Neural cell (in vitro differentiated cells): ENCODE measurements at regions not wholly inside any gene's neighbourhood (a gene's known extent, or its start where the extent isn't known, plus 50 kb on each side); places are given as distances from the start of the nearest gene placed in this dataset.

Experiments
- H2AFZ ChIP-seq: fragments of 200-600, 300-800 bp; sonication (generic), shearing (Covaris generic); 2 replicates; pipeline ENCODE4 v1.6.0; 2014; ENCODE audit warnings: low read depth, mild to moderate bottlenecking, antibody characterized with exemption, low read length, moderate library complexity
- H3F3A ChIP-seq: fragments of 200-600 bp; shearing (Covaris generic); 2 replicates; pipeline ENCODE4 v1.6.1; 2016; ENCODE audit warnings: mild to moderate bottlenecking, moderate library complexity, mixed read lengths, antibody characterized with exemption, low read length; ENCODE audit not compliant: insufficient read depth, poor library complexity, severe bottlenecking
- H3K27ac ChIP-seq: fragments of 200-600, 300-800 bp; sonication (generic), shearing (Covaris generic); 2 replicates; pipeline ENCODE4 v1.5.1; 2014; ENCODE audit warnings: mild to moderate bottlenecking, low read length, moderate library complexity
- H3K27me3 ChIP-seq: fragments of 300-800, 200-600 bp; sonication (generic), shearing (Covaris generic); 2 replicates; pipeline ENCODE4 v1.6.0; 2014; ENCODE audit warnings: mild to moderate bottlenecking, low read depth, low read length, moderate library complexity; ENCODE audit not compliant: insufficient read depth
- H3K36me3 ChIP-seq: fragments of 300-800, 200-600 bp; sonication (generic), shearing (Covaris generic); 2 replicates; pipeline ENCODE4 v1.5.1; 2014; ENCODE audit warnings: mild to moderate bottlenecking, antibody characterized with exemption, low read length, moderate library complexity; ENCODE audit not compliant: insufficient read depth
- H3K4me2 ChIP-seq: fragments of 300-800, 200-600 bp; sonication (generic), shearing (Covaris generic); 2 replicates; pipeline ENCODE4 v1.6.0; 2014; ENCODE audit warnings: mild to moderate bottlenecking, low read length
- H3K4me3 ChIP-seq: fragments of 300-800, 200-600 bp; sonication (generic), shearing (Covaris generic); 2 replicates; pipeline ENCODE4 v1.5.1; 2014; ENCODE audit warnings: mild to moderate bottlenecking, low read length, moderate library complexity
- H3K79me2 ChIP-seq: fragments of 200-600 bp; shearing (Covaris generic); replicated peaks from 2 replicates; pipeline ENCODE4 v1.6.0; 2014; ENCODE audit warnings: mild to moderate bottlenecking, low read length, moderate library complexity; ENCODE audit not compliant: insufficient read depth
- H3K9ac ChIP-seq: fragments of 300-800, 200-600 bp; sonication (generic), shearing (Covaris generic); 2 replicates; pipeline ENCODE4 v1.6.1; 2016; ENCODE audit warnings: mild to moderate bottlenecking, low read length, mixed read lengths
- H3K9me2 ChIP-seq: fragments of 200-600 bp; shearing (Covaris generic); 2 replicates; pipeline ENCODE4 v1.6.1; 2016; ENCODE audit warnings: mild to moderate bottlenecking, low read length, mixed read lengths; ENCODE audit not compliant: insufficient read depth
- H3K9me3 ChIP-seq: fragments of 200-600, 300-800 bp; sonication (generic), shearing (Covaris generic); 2 replicates; pipeline ENCODE4 v1.6.1; 2016; ENCODE audit warnings: mild to moderate bottlenecking, mixed run types, low read length, moderate library complexity, mixed read lengths
- H4K20me1 ChIP-seq: fragments of 200-600 bp; shearing (Covaris generic); 2 replicates; pipeline ENCODE4 v1.6.1; 2016; ENCODE audit warnings: mild to moderate bottlenecking, mixed run types; ENCODE audit not compliant: insufficient read depth
- CTCF ChIP-seq: fragments of 450-650 bp; IDR thresholded peaks from 2 replicates; pipeline ENCODE4 v1.5.1; 2014; ENCODE audit warnings: antibody characterized with exemption, mild to moderate bottlenecking, moderate library complexity; ENCODE audit not compliant: poor library complexity, severe bottlenecking
- EP300 ChIP-seq: fragments of 450-650 bp; conservative IDR thresholded peaks from 2 replicates; pipeline ENCODE4 v1.6.1; 2014; ENCODE audit warnings: antibody characterized with exemption, mild to moderate bottlenecking, moderate library complexity; ENCODE audit not compliant: poor library complexity, severe bottlenecking
- EZH2 ChIP-seq: fragments of 200-600, 300-800 bp; shearing (Covaris generic), sonication (generic); IDR thresholded peaks from 2 replicates; pipeline ENCODE4 v1.6.1; 2014; ENCODE audit warnings: antibody characterized with exemption, low read length, borderline replicate concordance, mild to moderate bottlenecking; ENCODE audit not compliant: insufficient read depth, poor library complexity, severe bottlenecking
- MXI1 ChIP-seq: fragments of 450-650 bp; conservative IDR thresholded peaks from 2 replicates; pipeline ENCODE4 v1.6.1; 2014; ENCODE audit warnings: antibody characterized with exemption, mild to moderate bottlenecking; ENCODE audit not compliant: poor library complexity, severe bottlenecking
- POLR2AphosphoS5 ChIP-seq: IDR thresholded peaks from 2 replicates; pipeline ENCODE4 v1.6.1; 2012
- RAD21 ChIP-seq: fragments of 450-650 bp; conservative IDR thresholded peaks from 2 replicates; pipeline ENCODE4 v1.6.1; 2014; ENCODE audit warnings: antibody characterized with exemption, mild to moderate bottlenecking, moderate library complexity
- REST ChIP-seq: IDR thresholded peaks from 2 replicates; pipeline ENCODE4 v1.6.1; 2012; ENCODE audit warnings: borderline replicate concordance
- SMC3 ChIP-seq: fragments of 450-650 bp; conservative IDR thresholded peaks from 2 replicates; pipeline ENCODE4 v1.6.1; 2014; ENCODE audit warnings: antibody characterized with exemption, mild to moderate bottlenecking, moderate library complexity; ENCODE audit not compliant: poor library complexity
- TAF1 ChIP-seq: IDR thresholded peaks from 2 replicates; pipeline ENCODE4 v1.6.1; 2012; ENCODE audit warnings: low read depth

DNA sequence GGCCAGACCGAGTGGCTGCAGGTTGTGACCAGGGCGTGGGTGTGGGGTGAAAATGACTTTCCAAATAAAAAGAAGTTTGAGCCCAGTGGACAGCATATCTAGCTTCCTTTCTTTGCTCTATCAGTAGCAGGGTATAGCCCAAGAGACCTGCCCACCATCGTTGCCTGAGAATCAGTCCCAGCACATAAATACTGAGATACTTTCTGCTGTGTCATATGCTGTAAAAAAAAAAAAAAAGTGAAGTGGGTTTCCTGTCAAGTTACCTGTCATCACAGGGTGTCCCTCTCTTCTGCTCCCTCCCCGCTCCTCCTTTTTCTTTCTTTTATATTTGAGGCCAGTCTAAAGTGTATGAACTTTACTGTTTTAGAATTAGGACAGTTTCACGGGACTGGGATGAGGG lies 330.3 kb upstream of the BOD1L1 start:
- H3K36me3 ChIP-seq: no peaks in the 10 kb centered on the region
- H3K9me3 ChIP-seq: no peaks in the 10 kb centered on the region
- no peaks in the 10 kb centered on the region for H4K20me1 ChIP-seq
- H3K27ac ChIP-seq: no peak overlapping the region
- H3K9me2 ChIP-seq: no peaks in the 10 kb centered on the region
- TF ChIP-seq RAD21 (no peak), POLR2AphosphoS5 (no peak), EZH2 (no peak), TAF1 (no peak), EP300 (no peak), SMC3 (no peak), REST (no peak), CTCF (no peak)
- H3K4me2 ChIP-seq: no peak overlapping the region
- no peaks in the 10 kb centered on the region for H3K79me2 ChIP-seq
- no peaks in the 10 kb centered on the region for H3F3A ChIP-seq
- no peak overlapping the region for H3K9ac ChIP-seq
- no peak overlapping the region for H3K4me3 ChIP-seq
- H2AFZ ChIP-seq: no peak overlapping the region
- H3K27me3 ChIP-seq: no peaks in the 10 kb centered on the region

GRCh38 chr4:13963601-13964000 lies 336.1 kb upstream of the BOD1L1 start:
- Histone ChIP-seq H3K36me3 (no peaks in the 10 kb centered on the region), H2AFZ (no peak overlapping the region), H3K27ac (no peak overlapping the region), H3F3A (no peaks in the 10 kb centered on the region), H3K9me3 (no peaks in the 10 kb centered on the region), H3K9ac (no peak overlapping the region), H3K9me2 (no peaks in the 10 kb centered on the region), H3K27me3 (no peaks in the 10 kb centered on the region), H4K20me1 (no peaks in the 10 kb centered on the region), H3K79me2 (no peaks in the 10 kb centered on the region), H3K4me3 (no peak overlapping the region), H3K4me2 (no peak overlapping the region)
- TF ChIP-seq POLR2AphosphoS5: no peak
- TF ChIP-seq CTCF: no peak
- no peak for TF ChIP-seq REST
- TF ChIP-seq RAD21: no peak
- no peak for TF ChIP-seq SMC3
- TF ChIP-seq EP300: no peak
- TF ChIP-seq TAF1: no peak
- TF ChIP-seq MXI1: no peak
- no peak for TF ChIP-seq EZH2
